Hepatocyte (in vitro differentiated cells): ENCODE measurements at regions not wholly inside any gene's neighbourhood (a gene's known extent, or its start where the extent isn't known, plus 50 kb on each side); places are given as distances from the start of the nearest gene placed in this dataset.

Source experiments
- DNase-seq: peaks from one replicate; pipeline ENCODE4 v3.0.0-alpha.2; 2016; ENCODE audit warnings: low spot score
- H2AFZ ChIP-seq: fragments of 200-600 bp; sonication (generic); 2 replicates; pipeline ENCODE4 v1.6.0; 2016; ENCODE audit warnings: antibody characterized with exemption, mild to moderate bottlenecking
- H3K27ac ChIP-seq: fragments of 200-600 bp; sonication (generic); 2 replicates; pipeline ENCODE4 v1.5.1; 2016; ENCODE audit warnings: mild to moderate bottlenecking
- H3K27me3 ChIP-seq: fragments of 200-600 bp; sonication (generic); 2 replicates; pipeline ENCODE4 v1.6.1; 2016
- H3K36me3 ChIP-seq: fragments of 200-600 bp; sonication (generic); replicated peaks from 2 replicates; pipeline ENCODE4 v1.5.1; 2016; ENCODE audit warnings: low read depth; ENCODE audit not compliant: insufficient read depth
- H3K4me1 ChIP-seq: fragments of 200-600 bp; sonication (generic); 2 replicates; pipeline ENCODE4 v1.5.1; 2016; ENCODE audit warnings: mild to moderate bottlenecking, moderate library complexity; ENCODE audit not compliant: insufficient read depth
- H3K4me2 ChIP-seq: fragments of 200-600 bp; sonication (generic); 2 replicates; pipeline ENCODE4 v1.6.0; 2016
- H3K4me3 ChIP-seq: fragments of 200-600 bp; sonication (generic); 2 replicates; pipeline ENCODE4 v1.5.1; 2016; ENCODE audit warnings: mild to moderate bottlenecking
- H3K79me2 ChIP-seq: fragments of 200-600 bp; sonication (generic); 2 replicates; pipeline ENCODE4 v1.6.0; 2017; ENCODE audit warnings: mild to moderate bottlenecking
- H3K9me2 ChIP-seq: fragments of 200-600 bp; sonication (generic); replicated peaks from 2 replicates; pipeline ENCODE4 v1.6.0; 2017; ENCODE audit warnings: mild to moderate bottlenecking; ENCODE audit not compliant: insufficient read depth
- H3K9me3 ChIP-seq: fragments of 200-600 bp; sonication (generic); 2 replicates; pipeline ENCODE4 v1.5.1; 2016; ENCODE audit warnings: low read depth, mild to moderate bottlenecking
- H4K20me1 ChIP-seq: fragments of 200-600 bp; sonication (generic); 2 replicates; pipeline ENCODE4 v1.6.0; 2016; ENCODE audit warnings: mild to moderate bottlenecking; ENCODE audit not compliant: insufficient read depth, poor library complexity, severe bottlenecking
- CTCF ChIP-seq: fragments of 200-600 bp; sonication (generic); IDR thresholded peaks from 2 replicates; pipeline ENCODE4 v1.5.1; 2016; ENCODE audit warnings: antibody characterized with exemption, mild to moderate bottlenecking; ENCODE audit not compliant: poor library complexity
- EZH2 ChIP-seq: fragments of 200-600 bp; sonication (generic); IDR thresholded peaks from 2 replicates; pipeline ENCODE4 v1.6.1; 2016; ENCODE audit warnings: antibody characterized with exemption, mild to moderate bottlenecking, borderline replicate concordance
- EZH2phosphoT487 ChIP-seq: fragments of 200-600 bp; sonication (generic); IDR thresholded peaks from one replicate; pipeline ENCODE4 v1.6.1; 2018; ENCODE audit warnings: antibody characterized with exemption, mild to moderate bottlenecking, low read depth, moderate library complexity; ENCODE audit not compliant: unreplicated experiment, severe bottlenecking
- WGBS: methylation state at CpG from one replicate; pipeline ENCODE4 v1.1.6; 2016; ENCODE audit warnings: low lambda C conversion rate; ENCODE audit errors: missing lambda C conversion rate; 5-methylcytosine and 5-hydroxymethylcytosine counted together

DNA sequence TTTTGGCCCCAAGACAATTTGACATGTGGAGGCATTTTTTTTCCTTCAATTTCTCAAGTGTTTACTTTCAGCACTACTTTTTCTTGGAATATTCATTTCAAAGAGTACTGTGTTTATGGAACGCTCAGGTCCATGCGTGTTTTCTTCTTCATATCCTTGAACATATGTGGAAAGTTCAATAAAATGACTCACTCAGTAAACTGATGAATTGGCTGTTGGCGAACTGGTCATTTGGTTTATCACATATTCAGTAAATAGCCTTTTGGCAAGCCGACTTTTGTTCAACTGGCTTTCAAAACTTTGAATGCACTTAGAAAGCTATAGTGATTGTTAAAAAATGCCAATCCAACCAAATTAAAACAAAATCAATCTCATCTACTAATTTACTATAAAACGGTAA, 964.6 kb upstream of the SLC35B3 start:
- Histone ChIP-seq H4K20me1 (no peaks in the 10 kb centered on the region), H3K79me2 (no peaks in the 10 kb centered on the region), H3K4me2 (no peak overlapping the region), H3K27ac (peak overlapping the region; percentile 6), H3K36me3 (no peaks in the 10 kb centered on the region), H2AFZ (no peak overlapping the region), H3K9me3 (no peaks in the 10 kb centered on the region), H3K4me1 (peaks cover 11% of the 10 kb centered on the region), H3K9me2 (no peaks in the 10 kb centered on the region), H3K4me3 (no peak overlapping the region), H3K27me3 (no peaks in the 10 kb centered on the region)
- DNase-seq, result peak; percentile 34
- 48% methylated on average over 5 of the region's 5 CpGs for WGBS
- TF ChIP-seq EZH2phosphoT487, result no peak
- TF ChIP-seq EZH2, result no peak
- TF ChIP-seq CTCF, result no peak

DNA sequence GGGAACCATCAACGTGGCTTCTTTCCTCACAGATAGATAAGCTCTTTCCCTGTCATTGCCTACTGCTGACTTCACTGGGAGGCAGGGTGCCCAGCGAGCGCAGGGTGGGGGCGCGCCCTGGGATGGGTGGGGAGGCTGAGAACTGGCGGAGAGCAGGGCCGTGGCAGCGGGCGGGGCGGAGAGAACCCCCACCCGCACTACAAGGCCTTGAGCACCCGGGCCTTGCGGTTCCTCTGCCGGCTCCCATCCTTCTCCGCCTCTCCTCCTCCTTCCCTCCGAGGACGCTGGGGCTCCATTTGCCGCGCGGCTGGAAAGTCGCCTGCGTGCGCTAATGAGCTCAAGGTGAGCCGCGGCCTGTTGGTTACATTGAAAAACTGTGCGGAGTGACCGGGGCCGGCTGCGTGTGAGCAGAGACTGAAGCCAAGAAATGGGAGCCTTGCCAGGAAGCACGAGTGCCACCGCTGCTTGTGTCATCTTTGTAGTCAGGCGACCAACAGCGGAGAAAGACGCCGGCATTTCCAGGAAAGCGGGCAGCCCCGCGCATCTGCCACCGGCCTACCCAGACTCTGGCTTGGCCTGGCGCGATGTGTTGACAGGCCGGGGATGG, 963.5 kb upstream of the SLC35B3 start:
- no peaks in the 10 kb centered on the region for H3K9me3 ChIP-seq
- H3K79me2 ChIP-seq, result no peaks in the 10 kb centered on the region
- H2AFZ ChIP-seq, result no peak overlapping the region
- H3K9me2 ChIP-seq, result no peaks in the 10 kb centered on the region
- no peak overlapping the region for H3K27ac ChIP-seq
- H3K4me2 ChIP-seq, result no peak overlapping the region
- peaks cover under 1% of the 10 kb centered on the region for H3K4me1 ChIP-seq
- TF ChIP-seq EZH2phosphoT487, result no peak
- TF ChIP-seq EZH2, result no peak
- no peak for TF ChIP-seq CTCF
- peak; percentile 8 for DNase-seq
- H3K27me3 ChIP-seq, result no peaks in the 10 kb centered on the region
- H3K36me3 ChIP-seq, result no peaks in the 10 kb centered on the region
- H3K4me3 ChIP-seq, result no peak overlapping the region
- H4K20me1 ChIP-seq, result no peaks in the 10 kb centered on the region
- WGBS, result 82% methylated on average over 37 of the region's 42 CpGs

DNA sequence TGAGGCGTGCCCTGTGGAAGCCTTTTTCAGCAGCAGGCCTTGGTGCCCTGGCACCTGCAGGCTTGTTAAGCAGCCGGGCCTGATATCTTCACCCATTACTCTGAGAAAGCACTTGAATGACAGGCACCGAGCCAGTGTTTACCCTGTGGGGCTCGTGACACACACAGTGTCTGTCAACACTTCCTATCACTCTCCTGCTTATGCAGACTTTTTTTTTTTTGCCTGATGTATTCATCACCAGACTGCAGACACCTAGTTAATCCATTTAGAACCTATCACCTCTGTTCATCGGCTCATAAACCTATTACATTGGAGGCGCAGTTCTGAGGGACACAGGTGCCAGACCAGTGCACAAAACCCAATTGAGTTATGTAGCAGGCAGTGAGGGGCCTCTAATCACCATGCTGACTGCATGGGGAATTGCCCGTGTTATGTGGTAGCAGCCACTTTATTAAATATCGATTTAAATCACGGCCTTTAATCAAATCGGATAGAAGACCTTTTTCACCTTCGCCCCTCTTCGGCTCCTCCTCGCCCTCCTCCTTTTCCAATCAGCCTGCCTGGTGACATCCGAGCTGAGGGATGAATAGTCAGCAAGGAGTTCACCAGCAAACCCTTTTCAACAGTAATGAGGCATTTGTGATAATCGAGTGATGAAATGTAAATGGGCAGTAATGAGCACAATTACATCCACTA, 962.9 kb upstream of the SLC35B3 start:
- Histone ChIP-seq H3K27ac (no peak overlapping the region), H4K20me1 (no peaks in the 10 kb centered on the region), H3K4me1 (no peaks in the 10 kb centered on the region), H3K9me3 (no peaks in the 10 kb centered on the region), H3K9me2 (no peaks in the 10 kb centered on the region), H3K4me2 (no peak overlapping the region), H2AFZ (no peak overlapping the region), H3K27me3 (no peaks in the 10 kb centered on the region), H3K79me2 (no peaks in the 10 kb centered on the region), H3K36me3 (no peaks in the 10 kb centered on the region), H3K4me3 (no peak overlapping the region)
- DNase-seq, result peak; percentile 74
- WGBS, result 69% methylated on average over 15 of the region's 15 CpGs
- no peak for TF ChIP-seq EZH2phosphoT487
- TF ChIP-seq EZH2, result no peak
- no peak for TF ChIP-seq CTCF
